A673 (cell line): ENCODE measurements at regions not wholly inside any gene's neighbourhood (a gene's known extent, or its start where the extent isn't known, plus 50 kb on each side); places are given as distances from the start of the nearest gene placed in this dataset.
"Not testable (repeated sequence)": the region's sequence is repeated elsewhere in the genome, so short reads cannot be mapped to it uniquely, and the experiment has no call there.

Source experiments
- EZH2 ChIP-seq: fragments of 200-600 bp; sonication (generic); IDR thresholded peaks from 2 replicates; pipeline ENCODE4 v1.6.1; 2017; ENCODE audit warnings: borderline replicate concordance, low read depth, mild to moderate bottlenecking, mixed read lengths, antibody characterized with exemption, low read length; ENCODE audit not compliant: poor library complexity, severe bottlenecking
- TF ChIP-seq, protein P1 (sequence below): fragments of 300-800, 200-600 bp; sonication (generic); conservative IDR thresholded peaks from 2 replicates; pipeline ENCODE4 v1.5.1; 2017; ENCODE audit warnings: low read depth, mild to moderate bottlenecking, antibody characterized with exemption, low read length, moderate library complexity, mixed read lengths

- TF ChIP-seq, protein P1, sequence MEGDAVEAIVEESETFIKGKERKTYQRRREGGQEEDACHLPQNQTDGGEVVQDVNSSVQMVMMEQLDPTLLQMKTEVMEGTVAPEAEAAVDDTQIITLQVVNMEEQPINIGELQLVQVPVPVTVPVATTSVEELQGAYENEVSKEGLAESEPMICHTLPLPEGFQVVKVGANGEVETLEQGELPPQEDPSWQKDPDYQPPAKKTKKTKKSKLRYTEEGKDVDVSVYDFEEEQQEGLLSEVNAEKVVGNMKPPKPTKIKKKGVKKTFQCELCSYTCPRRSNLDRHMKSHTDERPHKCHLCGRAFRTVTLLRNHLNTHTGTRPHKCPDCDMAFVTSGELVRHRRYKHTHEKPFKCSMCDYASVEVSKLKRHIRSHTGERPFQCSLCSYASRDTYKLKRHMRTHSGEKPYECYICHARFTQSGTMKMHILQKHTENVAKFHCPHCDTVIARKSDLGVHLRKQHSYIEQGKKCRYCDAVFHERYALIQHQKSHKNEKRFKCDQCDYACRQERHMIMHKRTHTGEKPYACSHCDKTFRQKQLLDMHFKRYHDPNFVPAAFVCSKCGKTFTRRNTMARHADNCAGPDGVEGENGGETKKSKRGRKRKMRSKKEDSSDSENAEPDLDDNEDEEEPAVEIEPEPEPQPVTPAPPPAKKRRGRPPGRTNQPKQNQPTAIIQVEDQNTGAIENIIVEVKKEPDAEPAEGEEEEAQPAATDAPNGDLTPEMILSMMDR = not testable (repeated sequence)
- TF ChIP-seq EZH2 = not testable (repeated sequence)
These were observed 390.4 kb downstream of the RAB38 start for GRCh38 chr11:87784862-87785261.
